SK-N-MC (cell line): ENCODE measurements at regions not wholly inside any gene's neighbourhood (a gene's known extent, or its start where the extent isn't known, plus 50 kb on each side); places are given as distances from the start of the nearest gene placed in this dataset.

ENCODE experiments used
- EZH2 ChIP-seq: fragments of 200-600 bp; sonication (generic); IDR thresholded peaks from one replicate; pipeline ENCODE4 v1.6.1; 2017; ENCODE audit warnings: antibody characterized with exemption
- POLR2AphosphoS5 ChIP-seq: IDR thresholded peaks from 2 replicates; pipeline ENCODE4 v1.6.1; 2012; ENCODE audit warnings: mild to moderate bottlenecking, low read depth, low read length, borderline replicate concordance

- TF ChIP-seq EZH2 (no peak), POLR2AphosphoS5 (no peak)
These were observed 556.1 kb downstream of the CDH9 start for GRCh38 chr5:26482076-26482809.
